GM23248 (cell line): ENCODE measurements at regions not wholly inside any gene's neighbourhood (a gene's known extent, or its start where the extent isn't known, plus 50 kb on each side); places are given as distances from the start of the nearest gene placed in this dataset.

Experiments used
- DNase-seq: peaks from one replicate; pipeline ENCODE4 v3.0.0-alpha.2; 2015
- H2AFZ ChIP-seq: fragments of 200-600 bp; sonication (generic); 2 replicates; pipeline ENCODE4 v1.6.1; 2016; ENCODE audit warnings: antibody characterized with exemption
- H3F3A ChIP-seq: fragments of 200-600 bp; sonication (generic); 2 replicates; pipeline ENCODE4 v1.6.1; 2016; ENCODE audit warnings: mild to moderate bottlenecking, antibody characterized with exemption, mixed run types; ENCODE audit not compliant: insufficient read depth
- H3K27ac ChIP-seq: fragments of 200-600 bp; sonication (generic); 2 replicates; pipeline ENCODE4 v1.5.1; 2016; ENCODE audit warnings: mild to moderate bottlenecking
- H3K27me3 ChIP-seq: fragments of 200-600 bp; sonication (generic); replicated peaks from 2 replicates; pipeline ENCODE4 v1.6.1; 2016; ENCODE audit warnings: mild to moderate bottlenecking; ENCODE audit not compliant: insufficient read depth
- H3K36me3 ChIP-seq: fragments of 200-600 bp; sonication (generic); 2 replicates; pipeline ENCODE4 v1.6.1; 2016; ENCODE audit warnings: low read depth, mild to moderate bottlenecking
- H3K4me1 ChIP-seq: fragments of 200-600 bp; sonication (generic); 2 replicates; pipeline ENCODE4 v1.6.1; 2016; ENCODE audit warnings: mild to moderate bottlenecking; ENCODE audit not compliant: insufficient read depth
- H3K4me2 ChIP-seq: fragments of 200-600 bp; sonication (generic); one replicate; pipeline ENCODE4 v1.6.1; 2016; ENCODE audit warnings: mild to moderate bottlenecking; ENCODE audit not compliant: unreplicated experiment
- H3K4me3 ChIP-seq: fragments of 200-600 bp; sonication (generic); 2 replicates; pipeline ENCODE4 v1.5.1; 2016; ENCODE audit warnings: mild to moderate bottlenecking
- H3K79me2 ChIP-seq: fragments of 200-600 bp; sonication (generic); 2 replicates; pipeline ENCODE4 v1.6.1; 2016; ENCODE audit warnings: mild to moderate bottlenecking; ENCODE audit not compliant: insufficient read depth
- H3K9ac ChIP-seq: fragments of 200-600 bp; sonication (generic); 2 replicates; pipeline ENCODE4 v1.6.1; 2016; ENCODE audit warnings: mild to moderate bottlenecking
- H3K9me2 ChIP-seq: fragments of 200-600 bp; sonication (generic); 2 replicates; pipeline ENCODE4 v1.6.1; 2016; ENCODE audit warnings: mixed run types, mild to moderate bottlenecking, moderate library complexity; ENCODE audit not compliant: insufficient read depth
- H3K9me3 ChIP-seq: fragments of 200-600 bp; sonication (generic); one replicate; pipeline ENCODE4 v1.6.1; 2017; ENCODE audit warnings: low read depth
- H4K20me1 ChIP-seq: fragments of 200-600 bp; sonication (generic); 2 replicates; pipeline ENCODE4 v1.6.0; 2016; ENCODE audit not compliant: insufficient read depth
- EZH2 ChIP-seq: fragments of 200-600 bp; sonication (generic); IDR thresholded peaks from 2 replicates; pipeline ENCODE4 v1.6.1; 2018; ENCODE audit warnings: antibody characterized with exemption, mild to moderate bottlenecking; ENCODE audit not compliant: insufficient read depth, poor library complexity, severe bottlenecking
- EZH2phosphoT487 ChIP-seq: fragments of 200-600 bp; sonication (generic); IDR thresholded peaks from 2 replicates; pipeline ENCODE4 v1.6.1; 2018; ENCODE audit warnings: antibody characterized with exemption, moderate library complexity, mild to moderate bottlenecking, low read depth; ENCODE audit not compliant: insufficient read depth
- WGBS, 2 experiments: methylation state at CpG; one replicate each; pipeline ENCODE4 v1.1.6; 2015 to 2017; ENCODE audit warnings: low lambda C conversion rate in 2 of 2, low coverage in 1 of 2; ENCODE audit errors: missing lambda C conversion rate in 2 of 2; 5-methylcytosine and 5-hydroxymethylcytosine counted together
- in situ Hi-C: fragments of 300-500 bp; cut with MboI; formaldehyde crosslinking; loops from 2 replicates; pipeline ENCODE4 v1.15.0; 2020

DNA sequence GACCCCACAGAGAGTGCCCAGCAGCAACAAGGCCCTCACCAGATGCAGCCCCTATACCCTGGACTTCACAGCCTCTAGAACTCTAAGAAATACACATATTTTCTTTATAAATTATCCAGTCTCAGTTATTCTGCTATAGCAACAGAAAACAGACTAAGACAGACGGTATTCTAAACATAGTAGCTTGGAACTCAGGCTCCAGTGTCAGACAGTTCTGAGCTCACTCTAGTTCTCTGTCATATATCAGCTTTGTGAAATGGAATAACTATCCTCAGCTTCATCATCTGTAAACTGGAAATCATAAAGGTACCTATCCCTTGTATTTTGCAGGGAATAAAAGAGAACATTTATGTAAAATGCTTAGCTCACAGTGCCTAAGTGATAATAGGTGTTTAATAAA lies 127.4 kb downstream of the GLUL start:
- Histone ChIP-seq H3F3A (0 out of 2 replicates have a peak, but pooled peaks cover 4% of the 10 kb centered on the region), H3K4me1 (no peaks in the 10 kb centered on the region), H3K79me2 (no peaks in the 10 kb centered on the region), H3K9me2 (no peaks in the 10 kb centered on the region), H3K27me3 (0 out of 2 replicates have a peak, but pooled peaks cover 3% of the 10 kb centered on the region), H3K9me3 (no peaks in the 10 kb centered on the region), H2AFZ (no peak overlapping the region), H3K27ac (no peak overlapping the region), H4K20me1 (no peaks in the 10 kb centered on the region), H3K4me3 (no peak overlapping the region), H3K36me3 (no peaks in the 10 kb centered on the region), H3K4me2 (no peak overlapping the region), H3K9ac (no peak overlapping the region)
- no peak for DNase-seq
- WGBS, 2 experiments: 77 to 95% methylated on average over 1 of the region's 1 CpG
- no peak for TF ChIP-seq EZH2
- TF ChIP-seq EZH2phosphoT487: no peak
- in situ Hi-C loops: no loop called here

GRCh38 chr1:182263706-182264105 lies 127.9 kb downstream of the GLUL start:
- Histone ChIP-seq H3K36me3 (no peaks in the 10 kb centered on the region), H2AFZ (no peak overlapping the region), H3K9me3 (no peaks in the 10 kb centered on the region), H3K27ac (no peak overlapping the region), H3K9me2 (no peaks in the 10 kb centered on the region), H3K9ac (no peak overlapping the region), H3K4me2 (no peak overlapping the region), H3K79me2 (no peaks in the 10 kb centered on the region), H4K20me1 (no peaks in the 10 kb centered on the region), H3K27me3 (no peaks in the 10 kb centered on the region), H3K4me1 (no peaks in the 10 kb centered on the region), H3K4me3 (no peak overlapping the region), H3F3A (0 out of 2 replicates have a peak, but pooled peaks cover 4% of the 10 kb centered on the region)
- in situ Hi-C loops: no loop called here
- TF ChIP-seq EZH2: no peak
- TF ChIP-seq EZH2phosphoT487: no peak
- WGBS, 2 experiments: 26 to 37% methylated on average over 1 of the region's 1 CpG
- no peak for DNase-seq

- no peak overlapping the region for H2AFZ ChIP-seq
- 0 out of 2 replicates have a peak, but pooled peaks cover 4% of the 10 kb centered on the region for H3F3A ChIP-seq
- H3K27ac ChIP-seq: no peak overlapping the region
- H3K79me2 ChIP-seq: no peaks in the 10 kb centered on the region
- H3K27me3 ChIP-seq: no peaks in the 10 kb centered on the region
- no peak for DNase-seq
- 85 to 88% methylated on average over 1 of the region's 1 CpG for WGBS, 2 experiments
- H3K9me2 ChIP-seq: no peaks in the 10 kb centered on the region
- no peaks in the 10 kb centered on the region for H3K4me1 ChIP-seq
- H4K20me1 ChIP-seq: no peaks in the 10 kb centered on the region
- TF ChIP-seq EZH2phosphoT487 (no peak), EZH2 (no peak)
- H3K9ac ChIP-seq: no peak overlapping the region
- in situ Hi-C loops: no loop called here
- H3K4me3 ChIP-seq: no peak overlapping the region
- no peaks in the 10 kb centered on the region for H3K36me3 ChIP-seq
- no peak overlapping the region for H3K4me2 ChIP-seq
- no peaks in the 10 kb centered on the region for H3K9me3 ChIP-seq
These were observed 129.2 kb downstream of the GLUL start for GRCh38 chr1:182262425-182262824.

DNA sequence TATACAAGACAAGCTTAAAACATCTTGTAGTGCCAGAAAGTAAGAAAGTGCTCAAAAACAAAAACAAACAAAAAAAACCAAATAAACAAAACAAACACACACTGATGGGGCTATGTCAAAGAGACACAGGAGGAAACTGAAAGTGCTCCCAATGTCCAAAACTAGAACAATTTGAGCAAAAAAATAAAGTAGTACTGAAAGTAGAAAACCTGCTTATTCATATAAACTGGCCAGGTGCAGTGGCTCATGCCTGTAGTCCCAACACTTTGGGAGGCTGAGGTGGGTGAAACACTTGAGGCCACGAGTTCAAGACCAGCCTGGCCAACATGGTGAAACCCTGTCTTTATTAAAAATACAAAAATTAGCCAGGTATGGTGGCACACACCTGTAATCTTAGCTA lies 129.9 kb downstream of the GLUL start:
- no peak overlapping the region for H2AFZ ChIP-seq
- H4K20me1 ChIP-seq: no peaks in the 10 kb centered on the region
- no peaks in the 10 kb centered on the region for H3K27me3 ChIP-seq
- H3F3A ChIP-seq: 0 out of 2 replicates have a peak, but pooled peaks cover 4% of the 10 kb centered on the region
- H3K4me1 ChIP-seq: no peaks in the 10 kb centered on the region
- H3K9me2 ChIP-seq: no peaks in the 10 kb centered on the region
- TF ChIP-seq EZH2: no peak
- TF ChIP-seq EZH2phosphoT487: no peak
- H3K4me3 ChIP-seq: no peak overlapping the region
- WGBS, 2 experiments: 22 to 25% methylated on average over 1 of the region's 1 CpG
- in situ Hi-C loops: no loop called here
- H3K36me3 ChIP-seq: no peaks in the 10 kb centered on the region
- no peak overlapping the region for H3K9ac ChIP-seq
- no peak overlapping the region for H3K27ac ChIP-seq
- no peak for DNase-seq
- H3K79me2 ChIP-seq: no peaks in the 10 kb centered on the region
- H3K4me2 ChIP-seq: no peak overlapping the region
- no peaks in the 10 kb centered on the region for H3K9me3 ChIP-seq

DNA sequence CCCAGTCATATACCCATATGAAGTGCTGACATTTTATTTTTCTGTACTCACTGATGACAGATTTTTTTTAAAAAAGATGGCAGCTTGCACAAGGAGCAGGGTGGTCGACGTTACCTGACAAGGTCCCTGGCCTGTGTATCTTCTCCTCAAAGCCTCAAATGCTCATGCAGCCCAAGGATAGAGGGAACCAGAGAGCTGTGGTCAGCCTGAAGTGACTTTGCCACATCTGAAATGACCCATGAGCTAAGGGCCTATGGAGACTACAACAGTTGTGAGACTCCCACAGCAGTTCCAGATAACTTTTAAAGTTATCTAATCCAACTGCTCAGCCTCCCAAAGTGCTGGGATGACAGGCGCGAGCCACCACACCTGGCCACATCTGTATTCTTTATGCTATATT lies 131.1 kb downstream of the GLUL start:
- WGBS, 2 experiments: 91 to 95% methylated on average over 4 of the region's 4 CpGs
- no peaks in the 10 kb centered on the region for H3K4me1 ChIP-seq
- 0 out of 2 replicates have a peak, but pooled peaks cover 4% of the 10 kb centered on the region for H3F3A ChIP-seq

More for the DNA sequence above, 131.1 kb downstream of the GLUL start:
- Histone ChIP-seq H3K4me2 (no peak overlapping the region), H2AFZ (no peak overlapping the region), H3K27me3 (no peaks in the 10 kb centered on the region), H3K9me3 (no peaks in the 10 kb centered on the region), H3K27ac (no peak overlapping the region), H3K79me2 (no peaks in the 10 kb centered on the region), H3K9ac (no peak overlapping the region), H3K36me3 (no peaks in the 10 kb centered on the region), H3K4me3 (no peak overlapping the region), H4K20me1 (no peaks in the 10 kb centered on the region), H3K9me2 (no peaks in the 10 kb centered on the region)
- in situ Hi-C loops: no loop called here
- no peak for DNase-seq
- no peak for TF ChIP-seq EZH2
- no peak for TF ChIP-seq EZH2phosphoT487
